IMR-90 (cell line): ENCODE measurements at regions not wholly inside any gene's neighbourhood (a gene's known extent, or its start where the extent isn't known, plus 50 kb on each side); places are given as distances from the start of the nearest gene placed in this dataset.
"Not testable (repeated sequence)": the region's sequence is repeated elsewhere in the genome, so short reads cannot be mapped to it uniquely, and the experiment has no call there.

ENCODE experiments used
- ATAC-seq: fragments of 200-7000 bp; cut with Tn5 transposase; 2 replicates; pipeline ENCODE4 v1.9.1; 2020; ENCODE audit warnings: low read depth, mild to moderate bottlenecking, moderate library complexity
- BruUV-seq: library from RNA; stranded (reverse); fragments of 400-500 nt; replicated peaks from 2 replicates; lab custom pipeline; 2021; lab: Mats Ljungman, UMichigan
- CTCF ChIA-PET: fragments of 300-600 bp; formaldehyde crosslinking; extraction: SDS; loops from one replicate; lab custom pipeline; 2021; ENCODE audit warnings: antibody characterized with exemption; lab: Yijun Ruan, JAX
- POLR2A ChIA-PET: fragments of 300-600 bp; sonication (Branson Sonifier 250); formaldehyde crosslinking; loops from one replicate; lab custom pipeline; 2022; ENCODE audit warnings: antibody characterized with exemption; ENCODE audit not compliant: unreplicated experiment; lab: Charles Lee
- DNase-seq: peaks from one replicate; pipeline ENCODE4 v3.0.0; 2013
- H2AFZ ChIP-seq: replicated peaks from 2 replicates; pipeline ENCODE3; 2013; ENCODE audit warnings: low read length, mild to moderate bottlenecking; ENCODE audit not compliant: poor library complexity
- H2AK5ac ChIP-seq: 2 replicates; pipeline ENCODE4 v1.6.1; 2013; ENCODE audit warnings: low read depth, low read length, inconsistent platforms
- H2AK9ac ChIP-seq: replicated peaks from 2 replicates; pipeline ENCODE3; 2013; ENCODE audit warnings: mild to moderate bottlenecking, low read depth, low read length, moderate library complexity; ENCODE audit not compliant: poor library complexity
- H2BK120ac ChIP-seq: 2 replicates; pipeline ENCODE4 v1.6.1; 2013; ENCODE audit warnings: low read depth, low read length, inconsistent platforms
- H2BK15ac ChIP-seq: 3 replicates; pipeline ENCODE4 v1.6.1; 2013; ENCODE audit warnings: low read depth, low read length, inconsistent platforms
- H2BK20ac ChIP-seq: 2 replicates; pipeline ENCODE4 v1.6.1; 2013; ENCODE audit warnings: low read depth, mild to moderate bottlenecking, inconsistent platforms, low read length, moderate library complexity
- H2BK5ac ChIP-seq: 2 replicates; pipeline ENCODE4 v1.6.1; 2013; ENCODE audit warnings: mild to moderate bottlenecking, low read depth, low read length, inconsistent platforms; ENCODE audit not compliant: poor library complexity, severe bottlenecking
- H3K14ac ChIP-seq: replicated peaks from 2 replicates; pipeline ENCODE4 v1.6.1; 2013; ENCODE audit warnings: low read depth, low read length, inconsistent platforms
- H3K18ac ChIP-seq: 2 replicates; pipeline ENCODE4 v1.6.1; 2013; ENCODE audit warnings: low read depth, low read length, control low read depth
- H3K23ac ChIP-seq: 2 replicates; pipeline ENCODE4 v1.6.1; 2013; ENCODE audit warnings: low read depth, low read length, inconsistent platforms
- H3K27ac ChIP-seq: 2 replicates; pipeline ENCODE4 v1.5.1; 2013; ENCODE audit warnings: mild to moderate bottlenecking, control low read depth, low read length; ENCODE audit not compliant: insufficient read depth
- H3K27me3 ChIP-seq: 2 replicates; pipeline ENCODE4 v1.6.1; 2013; ENCODE audit warnings: low read length; ENCODE audit not compliant: control insufficient read depth, insufficient read depth
- H3K36me3 ChIP-seq: 2 replicates; pipeline ENCODE4 v1.6.1; 2013; ENCODE audit warnings: low read length, mixed read lengths; ENCODE audit not compliant: control insufficient read depth, insufficient read depth
- H3K4ac ChIP-seq: 2 replicates; pipeline ENCODE4 v1.6.1; 2013; ENCODE audit warnings: low read depth, low read length, inconsistent platforms
- H3K4me1 ChIP-seq: 2 replicates; pipeline ENCODE4 v1.6.1; 2013; ENCODE audit warnings: low read length, mixed read lengths; ENCODE audit not compliant: control insufficient read depth, insufficient read depth
- H3K4me2 ChIP-seq: 2 replicates; pipeline ENCODE4 v1.6.1; 2013; ENCODE audit warnings: low read depth, mild to moderate bottlenecking, control low read depth, low read length, moderate library complexity
- H3K4me3 ChIP-seq: 2 replicates; pipeline ENCODE4 v1.5.1; 2013; ENCODE audit warnings: low read depth, mild to moderate bottlenecking, control low read depth, low read length, moderate library complexity; ENCODE audit not compliant: insufficient read depth
- H3K56ac ChIP-seq: 2 replicates; pipeline ENCODE4 v1.6.1; 2013; ENCODE audit warnings: low read length, inconsistent platforms; ENCODE audit not compliant: insufficient read depth; ENCODE audit errors: extremely low read depth
- H3K79me1 ChIP-seq, 2 experiments: 2 replicates each; pipeline ENCODE4 v1.6.1; 2013; ENCODE audit warnings: low read length in 2 of 2, inconsistent platforms in 1 of 2, low read depth in 1 of 2
- H3K9ac ChIP-seq: 2 replicates; pipeline ENCODE4 v1.6.1; 2013; ENCODE audit warnings: low read depth, low read length, control low read depth
- H3K9me1 ChIP-seq: 2 replicates; pipeline ENCODE4 v1.6.1; 2013; ENCODE audit warnings: low read length, inconsistent platforms; ENCODE audit not compliant: insufficient read depth
- H3K9me3 ChIP-seq: 2 replicates; pipeline ENCODE4 v1.6.1; 2013; ENCODE audit warnings: low read length; ENCODE audit not compliant: control insufficient read depth, insufficient read depth
- H4K20me1 ChIP-seq: 2 replicates; pipeline ENCODE4 v1.6.1; 2013; ENCODE audit warnings: low read length, inconsistent platforms; ENCODE audit not compliant: insufficient read depth
- H4K5ac ChIP-seq: 2 replicates; pipeline ENCODE4 v1.6.1; 2013; ENCODE audit warnings: mild to moderate bottlenecking, low read depth, low read length, control low read depth
- H4K8ac ChIP-seq, 2 experiments: 2 replicates each; pipeline ENCODE4 v1.6.1; 2013; ENCODE audit warnings: low read depth in 2 of 2, low read length in 2 of 2, control low read depth in 1 of 2, inconsistent platforms in 1 of 2
- H4K91ac ChIP-seq: 2 replicates; pipeline ENCODE4 v1.6.1; 2013; ENCODE audit warnings: low read depth, low read length, inconsistent platforms; ENCODE audit not compliant: insufficient read depth
- ELK1 ChIP-seq: fragments of 150-350 bp; IDR thresholded peaks from 2 replicates; pipeline ENCODE4 v1.6.1; 2016; ENCODE audit warnings: low read depth, mild to moderate bottlenecking, low read length, moderate library complexity, borderline replicate concordance
- WGBS, 2 experiments: methylation state at CpG; one replicate each; pipeline versions ENCODE4 v1.1.5 to v1.1.7; 2013; ENCODE audit warnings: missing lambda C conversion rate in 2 of 2; ENCODE audit not compliant: insufficient read length in 1 of 2; ENCODE audit errors: extremely low coverage in 2 of 2; 5-methylcytosine and 5-hydroxymethylcytosine counted together
- dilution Hi-C: fragments of 300-500 bp; cut with HindIII; formaldehyde crosslinking; loops from one replicate; pipeline ENCODE4 v1.14.3; 2018; ENCODE audit warnings: low sequenced_read_pairs; ENCODE audit not compliant: unreplicated experiment
- in situ Hi-C: fragments of 300-500 bp; cut with MboI; formaldehyde crosslinking; loops from 3 replicates; pipeline ENCODE4 v1.14.3; 2019; ENCODE audit warnings: low sequenced_read_pairs, inconsistent platforms, mixed read lengths
- intact Hi-C: fragments of 100-400 bp; cut with micrococcal nuclease; formaldehyde crosslinking; loops from 2 replicates; pipeline ENCODE4 v1.10.0; 2022

- Histone ChIP-seq H3K14ac (no peak overlapping the region), H2AK9ac (no peak overlapping the region), H4K8ac (no peak overlapping the region), H4K20me1 (no peaks in the 10 kb centered on the region), H3K27me3 (no peaks in the 10 kb centered on the region), H3K79me1 (no peaks in the 10 kb centered on the region), H3K4ac (no peak overlapping the region), H2AFZ (no peak overlapping the region), H2BK120ac (no peak overlapping the region), H3K9ac (no peak overlapping the region), H2BK15ac (no peak overlapping the region), H3K9me3 (peaks cover 2% of the 10 kb centered on the region; the same call in 1 of the 2 replicates), H3K23ac (no peak overlapping the region), H3K56ac (no peak overlapping the region), H4K91ac (no peak overlapping the region), H3K4me2 (no peak overlapping the region), H2BK5ac (no peak overlapping the region), H3K9me1 (no peaks in the 10 kb centered on the region), H2AK5ac (no peak overlapping the region), H3K4me1 (no peaks in the 10 kb centered on the region), H2BK20ac (no peak overlapping the region), H3K4me3 (no peak overlapping the region), H3K18ac (no peak overlapping the region), H3K27ac (no peak overlapping the region), H4K5ac (no peak overlapping the region), H3K36me3 (no peaks in the 10 kb centered on the region)
- DNase-seq: no peak
- WGBS, 2 experiments: 85% methylated on average over 21 of the region's 38 CpGs; no CpG with 5 or more reads in 1 of the 2 experiments
- intact Hi-C loops: no loop called here
- POLR2A ChIA-PET: no interaction called here
- dilution Hi-C loops: no loop called here
- ATAC-seq: no peak
- CTCF ChIA-PET: no interaction called here
- no TSS peak for BruUV-seq
- TF ChIP-seq ELK1: no peak
- in situ Hi-C loops: no loop called here
Observed at GRCh38 chr2:131828164-131828561, 300.5 kb downstream of the CCDC74A start.

- H3K4me1 ChIP-seq, H2AK5ac ChIP-seq, H3K56ac ChIP-seq, H4K91ac ChIP-seq, H3K79me1 ChIP-seq, POLR2A ChIA-PET, H4K8ac ChIP-seq, H4K5ac ChIP-seq, H3K4me2 ChIP-seq, CTCF ChIA-PET, H2BK5ac ChIP-seq, H2AFZ ChIP-seq, H2AK9ac ChIP-seq, H3K9me3 ChIP-seq, intact Hi-C loops, H3K14ac ChIP-seq, H3K4me3 ChIP-seq, H2BK120ac ChIP-seq, dilution Hi-C loops, H3K23ac ChIP-seq, ATAC-seq, BruUV-seq, H3K36me3 ChIP-seq, in situ Hi-C loops, H3K9me1 ChIP-seq, H3K27ac ChIP-seq, DNase-seq, H3K18ac ChIP-seq, H2BK15ac ChIP-seq, H3K4ac ChIP-seq, H4K20me1 ChIP-seq, H3K27me3 ChIP-seq, H3K9ac ChIP-seq, H2BK20ac ChIP-seq: not testable (repeated sequence)
- WGBS, 2 experiments: 94% methylated on average over 40 of the region's 72 CpGs; no CpG with 5 or more reads in 1 of the 2 experiments
Observed at GRCh38 chr2:131828633-131829455, 301.2 kb downstream of the CCDC74A start.
